ENCODE measurements at regions not wholly inside any gene's neighbourhood (a gene's known extent, or its start where the extent isn't known, plus 50 kb on each side); places are given as distances from the start of the nearest gene placed in this dataset.

DNA sequence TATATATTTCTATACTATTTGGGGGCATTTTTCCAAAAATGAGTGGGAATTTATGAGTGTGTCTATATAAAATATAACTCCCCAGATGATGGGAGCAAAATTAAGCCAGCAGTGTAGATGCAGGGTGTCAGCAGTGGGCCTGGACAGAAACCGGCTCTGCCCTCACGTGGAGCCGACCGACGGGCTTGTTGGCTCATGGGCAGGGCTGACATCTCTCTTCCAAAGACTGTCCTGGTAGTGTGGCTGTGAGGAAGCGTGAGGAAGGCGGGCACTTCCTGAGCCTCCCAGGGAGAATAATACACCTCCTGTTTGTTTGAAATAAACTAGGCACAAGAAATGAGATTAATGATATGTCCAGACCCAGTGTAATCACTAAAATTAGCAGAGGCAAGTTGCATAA lies 206.5 kb downstream of the TEX29 start:
- DNase-seq (ENCODE audit: low read depth) = no peak
- TF ChIP-seq, protein P1, sequence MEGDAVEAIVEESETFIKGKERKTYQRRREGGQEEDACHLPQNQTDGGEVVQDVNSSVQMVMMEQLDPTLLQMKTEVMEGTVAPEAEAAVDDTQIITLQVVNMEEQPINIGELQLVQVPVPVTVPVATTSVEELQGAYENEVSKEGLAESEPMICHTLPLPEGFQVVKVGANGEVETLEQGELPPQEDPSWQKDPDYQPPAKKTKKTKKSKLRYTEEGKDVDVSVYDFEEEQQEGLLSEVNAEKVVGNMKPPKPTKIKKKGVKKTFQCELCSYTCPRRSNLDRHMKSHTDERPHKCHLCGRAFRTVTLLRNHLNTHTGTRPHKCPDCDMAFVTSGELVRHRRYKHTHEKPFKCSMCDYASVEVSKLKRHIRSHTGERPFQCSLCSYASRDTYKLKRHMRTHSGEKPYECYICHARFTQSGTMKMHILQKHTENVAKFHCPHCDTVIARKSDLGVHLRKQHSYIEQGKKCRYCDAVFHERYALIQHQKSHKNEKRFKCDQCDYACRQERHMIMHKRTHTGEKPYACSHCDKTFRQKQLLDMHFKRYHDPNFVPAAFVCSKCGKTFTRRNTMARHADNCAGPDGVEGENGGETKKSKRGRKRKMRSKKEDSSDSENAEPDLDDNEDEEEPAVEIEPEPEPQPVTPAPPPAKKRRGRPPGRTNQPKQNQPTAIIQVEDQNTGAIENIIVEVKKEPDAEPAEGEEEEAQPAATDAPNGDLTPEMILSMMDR (conservative IDR thresholded peaks at IDR 0.05; ENCODE audit: control insufficient read depth, insufficient read depth, low read depth, low read length) = no peak
- H3K4me3 ChIP-seq (ENCODE audit: control insufficient read depth, low read depth, low read length) = no peak overlapping the region

DNA sequence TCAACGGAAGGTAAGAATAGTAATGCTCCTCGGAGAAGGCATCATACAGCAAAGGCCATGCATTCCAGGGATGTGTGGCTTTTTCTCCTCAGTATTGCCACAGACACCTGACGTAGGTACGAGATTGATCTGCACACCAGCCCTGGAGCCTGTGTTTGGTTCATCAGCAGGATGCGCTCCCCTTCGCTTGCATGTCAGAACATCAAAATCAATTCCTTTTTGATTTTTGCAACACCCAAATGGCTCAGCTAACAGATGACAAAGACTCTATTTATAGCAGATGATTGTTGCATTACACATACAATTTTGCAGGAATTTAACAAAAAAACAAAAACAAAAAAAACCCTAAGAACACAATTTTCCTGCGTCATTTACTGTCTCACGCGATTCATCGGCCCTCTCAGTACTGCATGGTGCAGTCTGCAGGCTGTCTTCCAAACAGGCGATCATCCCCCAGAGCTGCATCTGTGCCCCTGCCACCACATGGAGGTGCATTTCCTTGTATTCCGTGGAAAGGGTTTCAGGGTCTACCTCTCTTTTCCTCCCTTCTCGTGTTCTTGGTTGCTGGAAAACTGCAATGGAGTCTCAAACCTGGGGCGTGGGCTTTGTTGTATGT lies 207.3 kb downstream of the TEX29 start:
- DNase-seq (ENCODE audit: low read depth) = no peak
- H3K4me3 ChIP-seq (ENCODE audit: control insufficient read depth, low read depth, low read length) = no peak overlapping the region
- TF ChIP-seq, protein P1 (conservative IDR thresholded peaks at IDR 0.05; ENCODE audit: control insufficient read depth, insufficient read depth, low read depth, low read length) = no peak

DNA sequence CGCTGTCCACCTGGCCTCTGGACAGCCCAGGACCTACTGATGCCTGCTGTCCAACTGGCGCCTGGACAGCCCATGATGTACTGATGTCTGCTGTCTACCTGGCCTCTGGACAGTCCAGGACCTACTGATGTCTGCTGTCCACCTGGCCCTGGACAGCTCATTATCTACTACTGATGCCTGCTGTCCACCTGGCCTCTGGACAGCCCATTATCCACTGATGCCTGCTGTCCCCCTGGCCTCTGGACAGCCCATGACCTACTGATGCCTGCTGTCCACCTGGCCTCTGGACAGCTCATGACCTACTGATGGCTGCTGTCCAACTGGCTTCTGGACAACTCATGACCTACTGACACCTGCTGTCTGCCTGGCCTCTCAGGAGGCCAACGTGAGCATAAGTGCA lies 208.1 kb downstream of the TEX29 start:
- TF ChIP-seq, protein P1 (conservative IDR thresholded peaks at IDR 0.05; ENCODE audit: control insufficient read depth, insufficient read depth, low read depth, low read length) = no peak
- DNase-seq (ENCODE audit: low read depth) = no peak

DNA sequence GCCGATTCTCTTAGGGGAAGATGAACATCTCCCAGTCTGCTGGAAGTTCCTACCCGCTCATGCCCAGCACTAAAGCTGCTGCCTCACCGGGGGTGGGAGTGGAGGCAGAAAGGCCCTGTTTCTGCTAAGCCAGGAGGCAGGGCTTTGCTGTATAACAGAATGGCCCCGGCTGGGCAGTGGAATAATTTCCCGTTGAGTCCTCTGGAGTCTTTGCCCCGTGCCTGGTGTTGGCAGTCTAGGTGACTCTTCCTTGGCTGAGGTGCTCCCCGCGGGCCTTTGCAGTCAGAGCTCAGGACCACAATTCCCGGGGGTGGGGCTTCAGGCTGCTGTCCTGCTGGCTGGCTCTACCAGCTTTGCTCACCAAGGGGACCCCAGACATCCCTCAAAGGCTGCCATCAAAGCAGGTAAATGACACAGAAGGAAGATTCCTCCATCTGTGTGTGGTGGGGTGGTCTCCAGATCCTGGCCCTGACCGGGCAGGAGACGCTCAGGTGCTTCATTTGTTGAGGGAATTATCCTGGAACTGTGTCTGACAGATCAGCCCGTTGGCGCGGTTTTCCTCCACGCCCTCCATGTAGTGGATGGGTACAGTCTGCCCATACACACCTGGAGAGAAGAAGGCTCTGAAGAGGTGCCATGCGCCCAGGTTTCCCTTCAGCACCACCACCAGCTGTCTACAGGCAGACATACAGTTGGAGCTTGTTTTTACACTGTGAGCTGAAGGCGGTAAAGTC lies 209.9 kb downstream of the TEX29 start:
- TF ChIP-seq, protein P1 (conservative IDR thresholded peaks at IDR 0.05; ENCODE audit: control insufficient read depth, insufficient read depth, low read depth, low read length) = no peak
- DNase-seq (ENCODE audit: low read depth) = no peak
- no peak overlapping the region for H3K4me3 ChIP-seq (ENCODE audit: control insufficient read depth, low read depth, low read length)

More for the DNA sequence above, 208.1 kb downstream of the TEX29 start:
- no peak overlapping the region for H3K4me3 ChIP-seq (ENCODE audit: control insufficient read depth, low read depth, low read length)

DNA sequence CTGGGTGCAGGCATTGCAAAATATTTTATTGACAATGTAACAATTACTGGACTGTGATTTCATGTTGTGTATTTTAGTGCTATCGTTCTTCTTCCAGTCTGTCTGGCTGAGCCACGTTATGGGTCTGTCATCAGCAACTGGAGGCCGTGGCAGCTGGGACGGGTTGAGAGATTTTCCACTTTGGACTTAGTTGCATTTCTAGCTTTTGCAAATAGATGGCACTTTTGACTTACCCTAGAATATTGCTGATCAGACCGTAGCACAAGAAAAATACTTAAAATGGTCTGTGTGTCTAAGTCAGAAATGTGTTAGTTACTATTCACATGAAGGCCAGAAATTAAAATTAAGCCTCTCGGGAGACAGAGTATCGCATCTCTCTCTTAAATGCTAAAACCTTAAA lies 211.1 kb downstream of the TEX29 start:
- DNase-seq (ENCODE audit: low read depth) = peak; percentile 3
- H3K4me3 ChIP-seq (ENCODE audit: control insufficient read depth, low read depth, low read length) = no peak overlapping the region
- TF ChIP-seq, protein P1 (conservative IDR thresholded peaks at IDR 0.05; ENCODE audit: control insufficient read depth, insufficient read depth, low read depth, low read length) = no peak

DNA sequence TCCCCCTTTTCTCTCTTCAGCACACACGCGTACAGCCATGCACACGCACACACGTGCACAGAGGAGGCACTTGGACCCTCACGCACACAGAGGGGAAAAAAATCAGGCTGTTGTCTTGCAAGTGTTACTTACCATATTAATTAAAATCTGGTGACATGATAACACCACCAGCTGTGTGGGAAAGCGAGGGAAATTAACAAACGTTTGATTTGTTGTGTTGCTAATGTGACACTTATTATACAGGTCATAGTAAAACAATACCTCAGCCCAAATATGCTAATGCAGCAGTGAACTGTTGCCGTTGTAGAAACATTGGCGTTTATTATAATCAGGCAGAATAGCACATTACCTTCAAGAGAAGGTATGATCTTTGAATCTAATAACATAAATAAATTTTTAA lies 211.7 kb downstream of the TEX29 start:
- TF ChIP-seq, protein P1 (conservative IDR thresholded peaks at IDR 0.05; ENCODE audit: control insufficient read depth, insufficient read depth, low read depth, low read length) = no peak
- no peak for DNase-seq (ENCODE audit: low read depth)
- no peak overlapping the region for H3K4me3 ChIP-seq (ENCODE audit: control insufficient read depth, low read depth, low read length)
